OCI-LY3 (cell line): ENCODE measurements at regions not wholly inside any gene's neighbourhood (a gene's known extent, or its start where the extent isn't known, plus 50 kb on each side); places are given as distances from the start of the nearest gene placed in this dataset.

ENCODE experiments used
- H2AFZ ChIP-seq: fragments of 200-600, 300-600 bp; shearing (Covaris generic); 2 replicates; pipeline ENCODE4 v1.6.0; 2014; ENCODE audit warnings: antibody characterized with exemption, low read depth, low read length
- H3K27ac ChIP-seq: fragments of 200-600, 300-600 bp; sonication (generic); 2 replicates; pipeline ENCODE4 v1.5.1; 2014; ENCODE audit warnings: mild to moderate bottlenecking, low read length, moderate library complexity, mixed read lengths
- H3K27me3 ChIP-seq: fragments of 200-600, 300-600 bp; sonication (generic); 2 replicates; pipeline ENCODE4 v1.6.1; 2014; ENCODE audit warnings: low read depth, low read length, mixed read lengths
- H3K36me3 ChIP-seq: fragments of 200-600, 300-600 bp; sonication (generic); replicated peaks from 2 replicates; pipeline ENCODE3; 2014; ENCODE audit warnings: low read depth, low read length, mixed read lengths
- H3K4me1 ChIP-seq: fragments of 300-600, 200-600 bp; sonication (generic); 2 replicates; pipeline ENCODE4 v1.6.1; 2014; ENCODE audit warnings: low read length, mixed read lengths
- H3K4me2 ChIP-seq: fragments of 200-600, 300-600 bp; sonication (generic); 2 replicates; pipeline ENCODE4 v1.6.1; 2014; ENCODE audit warnings: low read length, mixed read lengths
- H3K4me3 ChIP-seq: fragments of 300-600, 200-600 bp; sonication (generic); 2 replicates; pipeline ENCODE4 v1.5.1; 2014; ENCODE audit warnings: antibody characterized with exemption, mild to moderate bottlenecking, low read length, moderate library complexity
- H3K79me2 ChIP-seq: fragments of 300-600, 200-600 bp; shearing (Covaris generic); 2 replicates; pipeline ENCODE4 v1.6.1; 2014; ENCODE audit warnings: mild to moderate bottlenecking, low read length, mixed read lengths
- H3K9ac ChIP-seq: fragments of 300-600, 200-600 bp; shearing (Covaris generic); 2 replicates; pipeline ENCODE4 v1.6.0; 2014; ENCODE audit warnings: mild to moderate bottlenecking, low read length, moderate library complexity
- H3K9me3 ChIP-seq: fragments of 200-600, 300-600 bp; shearing (Covaris generic); 2 replicates; pipeline ENCODE4 v1.6.1; 2014; ENCODE audit warnings: low read length, mixed read lengths; ENCODE audit not compliant: insufficient read depth
- H4K20me1 ChIP-seq: fragments of 200-600, 300-600 bp; sonication (generic); 2 replicates; pipeline ENCODE4 v1.6.1; 2016; ENCODE audit warnings: low read length, mixed read lengths; ENCODE audit not compliant: insufficient read depth
- EZH2phosphoT487 ChIP-seq: fragments of 200-600 bp; shearing (Covaris generic); IDR thresholded peaks from 2 replicates; pipeline ENCODE4 v1.6.1; 2018; ENCODE audit warnings: antibody characterized with exemption, mixed run types, low read depth
- TF ChIP-seq, protein P1 (sequence below): fragments of 200-600, 300-600 bp; sonication (generic); IDR thresholded peaks from 2 replicates; pipeline ENCODE4 v1.5.1; 2014; ENCODE audit warnings: antibody characterized with exemption, low read length, low read depth

DNA sequence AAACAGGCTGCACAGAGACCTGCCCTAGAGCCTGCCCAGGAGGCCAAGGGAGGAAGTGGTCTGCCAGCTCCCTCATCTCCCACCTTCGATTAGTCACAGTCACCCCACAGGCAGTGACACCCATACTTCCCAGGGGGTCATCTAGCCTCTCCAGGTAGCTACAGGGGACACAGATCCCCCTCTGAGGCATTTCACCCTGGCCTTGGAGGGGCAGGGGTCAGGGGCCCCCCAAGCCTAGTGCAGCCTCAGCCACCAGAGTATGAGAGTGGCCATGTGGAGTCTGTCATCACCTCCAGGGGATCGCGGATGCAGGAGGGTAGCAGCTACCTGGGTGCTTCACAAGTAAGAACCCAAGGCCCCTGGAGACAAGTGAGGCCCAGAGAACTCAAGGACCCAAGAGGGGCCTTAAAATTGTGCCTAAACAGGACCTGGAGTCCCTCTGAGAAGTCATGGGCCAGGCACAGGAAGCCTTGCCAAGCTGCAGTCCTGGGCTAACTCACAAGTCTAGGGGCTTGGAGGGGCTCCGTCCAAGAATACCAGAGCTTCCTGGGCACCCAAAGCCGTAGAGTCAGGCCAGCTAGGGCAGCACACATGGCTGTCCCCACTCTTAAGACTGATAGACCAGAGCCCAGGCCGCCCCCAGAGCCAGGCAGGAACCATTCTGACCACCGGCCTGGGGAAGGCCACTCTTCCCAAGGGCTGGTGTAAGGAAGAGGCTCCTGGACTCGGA is 354.3 kb upstream of the ID2 start:
- no peak overlapping the region for H3K4me2 ChIP-seq
- no peaks in the 10 kb centered on the region for H3K9me3 ChIP-seq
- TF ChIP-seq, protein P1, sequence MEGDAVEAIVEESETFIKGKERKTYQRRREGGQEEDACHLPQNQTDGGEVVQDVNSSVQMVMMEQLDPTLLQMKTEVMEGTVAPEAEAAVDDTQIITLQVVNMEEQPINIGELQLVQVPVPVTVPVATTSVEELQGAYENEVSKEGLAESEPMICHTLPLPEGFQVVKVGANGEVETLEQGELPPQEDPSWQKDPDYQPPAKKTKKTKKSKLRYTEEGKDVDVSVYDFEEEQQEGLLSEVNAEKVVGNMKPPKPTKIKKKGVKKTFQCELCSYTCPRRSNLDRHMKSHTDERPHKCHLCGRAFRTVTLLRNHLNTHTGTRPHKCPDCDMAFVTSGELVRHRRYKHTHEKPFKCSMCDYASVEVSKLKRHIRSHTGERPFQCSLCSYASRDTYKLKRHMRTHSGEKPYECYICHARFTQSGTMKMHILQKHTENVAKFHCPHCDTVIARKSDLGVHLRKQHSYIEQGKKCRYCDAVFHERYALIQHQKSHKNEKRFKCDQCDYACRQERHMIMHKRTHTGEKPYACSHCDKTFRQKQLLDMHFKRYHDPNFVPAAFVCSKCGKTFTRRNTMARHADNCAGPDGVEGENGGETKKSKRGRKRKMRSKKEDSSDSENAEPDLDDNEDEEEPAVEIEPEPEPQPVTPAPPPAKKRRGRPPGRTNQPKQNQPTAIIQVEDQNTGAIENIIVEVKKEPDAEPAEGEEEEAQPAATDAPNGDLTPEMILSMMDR: no peak
- TF ChIP-seq EZH2phosphoT487: no peak
- H3K9ac ChIP-seq: no peak overlapping the region
- no peak overlapping the region for H3K27ac ChIP-seq
- no peaks in the 10 kb centered on the region for H3K27me3 ChIP-seq
- no peak overlapping the region for H2AFZ ChIP-seq
- no peaks in the 10 kb centered on the region for H3K79me2 ChIP-seq
- peaks cover 32% of the 10 kb centered on the region for H3K4me1 ChIP-seq
- H3K36me3 ChIP-seq: no peaks in the 10 kb centered on the region
- no peaks in the 10 kb centered on the region for H4K20me1 ChIP-seq
- H3K4me3 ChIP-seq: no peak overlapping the region

DNA sequence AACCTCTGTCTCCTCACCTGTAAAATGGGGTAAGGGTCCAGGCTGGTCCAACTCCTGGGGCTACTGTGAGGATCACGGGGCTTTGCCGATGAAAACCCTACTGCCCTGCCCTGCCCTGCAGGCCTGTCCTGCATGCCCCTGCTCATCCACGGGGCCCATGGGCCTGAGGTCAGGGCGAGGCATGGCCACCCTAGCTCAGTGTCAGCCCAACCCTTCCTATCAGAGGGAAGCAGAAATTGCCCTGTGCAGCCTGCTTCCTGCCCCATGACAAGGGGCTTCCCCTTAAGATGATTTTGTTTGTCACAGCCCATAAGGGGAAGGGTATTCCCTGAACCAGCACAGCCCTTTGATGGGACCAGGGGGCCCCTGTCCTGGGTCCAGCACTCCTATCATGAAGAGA is 353.6 kb upstream of the ID2 start:
- H2AFZ ChIP-seq: no peak overlapping the region; the same call in 1 of the 2 replicates

DNA sequence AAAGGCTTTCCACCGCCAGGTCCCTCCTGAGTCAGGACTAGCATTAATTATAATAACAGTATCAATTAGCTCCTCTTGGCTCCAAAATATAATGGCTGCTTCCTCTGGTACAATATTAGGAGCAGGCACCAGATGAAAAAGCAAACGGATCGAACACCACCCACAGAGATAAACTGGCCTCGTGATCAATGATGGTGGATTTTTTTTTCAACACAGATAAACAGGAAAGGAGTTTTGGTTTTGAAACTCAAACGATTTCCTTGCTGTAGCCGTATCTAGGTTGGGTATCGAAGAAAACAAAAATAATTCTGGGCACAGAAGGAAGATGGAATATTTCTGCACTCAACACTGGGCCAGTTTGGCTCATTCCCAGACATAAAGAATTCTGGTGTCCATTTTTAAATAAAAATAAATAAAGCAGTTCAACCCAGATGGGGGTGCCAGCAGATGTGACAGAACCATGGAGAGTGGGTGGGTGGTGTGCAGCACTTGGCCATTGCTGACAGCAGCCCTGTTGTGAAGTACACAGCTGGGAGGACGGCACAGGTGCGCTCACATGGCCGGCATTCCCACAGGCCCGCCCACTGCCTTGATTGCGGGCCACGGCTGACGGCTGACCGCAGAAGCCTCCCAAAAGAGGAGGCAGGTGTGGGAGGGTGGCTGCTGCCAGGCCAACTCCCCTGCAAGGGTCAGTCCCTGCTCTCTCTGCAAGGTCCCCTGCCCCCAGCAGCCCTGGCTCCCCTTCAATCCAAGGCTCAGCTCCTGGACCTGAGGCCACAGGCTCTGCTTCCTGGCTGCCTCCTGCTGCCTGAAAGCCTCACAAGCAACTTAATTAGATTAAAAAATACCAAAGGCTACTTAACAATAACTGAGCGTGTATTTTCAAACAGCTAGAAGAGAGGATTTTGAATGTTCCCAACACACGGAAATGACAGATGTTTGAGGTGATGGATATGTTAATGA is 351.9 kb upstream of the ID2 start:
- H4K20me1 ChIP-seq: no peaks in the 10 kb centered on the region
- no peak overlapping the region for H3K4me3 ChIP-seq
- no peak overlapping the region for H3K4me2 ChIP-seq
- H3K4me1 ChIP-seq: peaks cover 32% of the 10 kb centered on the region
- no peak for TF ChIP-seq EZH2phosphoT487
- TF ChIP-seq, protein P1: no peak
- H3K27me3 ChIP-seq: no peaks in the 10 kb centered on the region
- H3K79me2 ChIP-seq: no peaks in the 10 kb centered on the region
- no peak overlapping the region for H3K9ac ChIP-seq
- H3K27ac ChIP-seq: no peak overlapping the region
- H3K36me3 ChIP-seq: no peaks in the 10 kb centered on the region
- H3K9me3 ChIP-seq: no peaks in the 10 kb centered on the region
- no peak overlapping the region for H2AFZ ChIP-seq

More for the DNA sequence above, 353.6 kb upstream of the ID2 start:
- no peaks in the 10 kb centered on the region for H4K20me1 ChIP-seq
- no peak overlapping the region for H3K27ac ChIP-seq
- no peaks in the 10 kb centered on the region for H3K27me3 ChIP-seq
- H3K79me2 ChIP-seq: no peaks in the 10 kb centered on the region
- no peak overlapping the region for H3K4me3 ChIP-seq
- no peak overlapping the region; the same call in 1 of the 2 replicates for H3K9ac ChIP-seq
- peak overlapping the region; percentile 34; the same call in 1 of the 2 replicates for H3K4me2 ChIP-seq
- peaks cover 32% of the 10 kb centered on the region for H3K4me1 ChIP-seq
- H3K9me3 ChIP-seq: no peaks in the 10 kb centered on the region
- H3K36me3 ChIP-seq: no peaks in the 10 kb centered on the region
- TF ChIP-seq EZH2phosphoT487: no peak
- TF ChIP-seq, protein P1: no peak

DNA sequence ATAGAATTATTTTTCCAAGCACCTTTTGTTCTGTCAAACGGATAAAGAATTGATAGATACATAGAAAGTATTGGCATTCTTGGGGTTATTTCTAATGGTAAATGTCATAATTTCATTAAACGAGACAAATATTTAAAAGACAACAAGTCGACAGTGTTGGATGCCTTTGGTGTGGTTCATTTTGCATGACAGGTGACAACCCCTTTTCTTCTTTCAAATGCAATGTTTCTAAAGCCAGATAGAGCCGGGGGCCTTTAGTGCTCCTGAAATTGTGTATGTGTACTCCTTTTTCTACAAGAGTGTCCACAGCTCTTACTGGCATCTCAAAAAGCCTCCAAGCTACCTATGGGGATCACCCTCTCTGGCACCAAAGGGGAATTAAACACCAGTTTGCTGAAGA is 350.8 kb upstream of the ID2 start:
- H2AFZ ChIP-seq: no peak overlapping the region
- H4K20me1 ChIP-seq: no peaks in the 10 kb centered on the region
- H3K27me3 ChIP-seq: no peaks in the 10 kb centered on the region
- TF ChIP-seq, protein P1: no peak
- TF ChIP-seq EZH2phosphoT487: no peak
- no peak overlapping the region for H3K27ac ChIP-seq
- H3K9me3 ChIP-seq: no peaks in the 10 kb centered on the region
- H3K4me3 ChIP-seq: no peak overlapping the region
- no peaks in the 10 kb centered on the region for H3K36me3 ChIP-seq
- H3K9ac ChIP-seq: no peak overlapping the region
- peaks cover 30% of the 10 kb centered on the region for H3K4me1 ChIP-seq
- H3K79me2 ChIP-seq: no peaks in the 10 kb centered on the region
- H3K4me2 ChIP-seq: peak overlapping the region; percentile 40
